UCSD-AML1 (cell line): ENCODE measurements at regions not wholly inside any gene's neighbourhood (a gene's known extent, or its start where the extent isn't known, plus 50 kb on each side); places are given as distances from the start of the nearest gene placed in this dataset.
"Not testable (repeated sequence)": the region's sequence is repeated elsewhere in the genome, so short reads cannot be mapped to it uniquely, and the experiment has no call there.

Experiments
- DNase-seq: peaks from one replicate; lab custom pipeline; 2025; ENCODE audit not compliant: unreplicated experiment; lab: John Stamatoyannopoulos, UW

GRCh38 chr9:97103613-97104383 lies 64.9 kb upstream of the CTSV start:
- DNase-seq = not testable (repeated sequence)

GRCh38 chr9:97099540-97099939 lies 60.6 kb upstream of the CTSV start:
- DNase-seq = not testable (repeated sequence)

- DNase-seq = no peak
These were observed 57.9 kb upstream of the CTSV start for GRCh38 chr9:97096793-97097192.

GRCh38 chr9:97089361-97089760 lies 50.4 kb upstream of the CTSV start:
- not testable (repeated sequence) for DNase-seq
